Stimulated activated memory B cell treated with anti-CD40 and anti-IgM and Interleukin-4, amounts not matched to agents 10 μg/mL and 1 μg/mL and 100 μg/mL, for 72 hours (primary cell): ENCODE measurements at regions not wholly inside any gene's neighbourhood (a gene's known extent, or its start where the extent isn't known, plus 50 kb on each side); places are given as distances from the start of the nearest gene placed in this dataset.
"Not testable (repeated sequence)": the region's sequence is repeated elsewhere in the genome, so short reads cannot be mapped to it uniquely, and the experiment has no call there.

ENCODE experiments used
- ATAC-seq: fragments of 150-1000 bp; cut with Tn5 transposase; 2 replicates; pipeline ENCODE4 v1.10.0; 2021
- H3K27ac Mint-ChIP-seq: one replicate; pipeline ENCODE4 v1.8.0; 2022; ENCODE audit warnings: mild to moderate bottlenecking, mixed read lengths
- H3K27me3 Mint-ChIP-seq: one replicate; pipeline ENCODE4 v1.8.0; 2022; ENCODE audit warnings: mixed read lengths
- H3K36me3 Mint-ChIP-seq: one replicate; pipeline ENCODE4 v1.8.0; 2022; ENCODE audit warnings: mixed read lengths
- H3K4me1 Mint-ChIP-seq: one replicate; pipeline ENCODE4 v1.8.0; 2022; ENCODE audit warnings: mixed read lengths
- H3K4me3 Mint-ChIP-seq: one replicate; pipeline ENCODE4 v1.8.0; 2022; ENCODE audit warnings: mild to moderate bottlenecking, moderate library complexity, mixed read lengths
- H3K9me3 Mint-ChIP-seq: one replicate; pipeline ENCODE4 v1.8.0; 2022; ENCODE audit warnings: mixed read lengths

DNA sequence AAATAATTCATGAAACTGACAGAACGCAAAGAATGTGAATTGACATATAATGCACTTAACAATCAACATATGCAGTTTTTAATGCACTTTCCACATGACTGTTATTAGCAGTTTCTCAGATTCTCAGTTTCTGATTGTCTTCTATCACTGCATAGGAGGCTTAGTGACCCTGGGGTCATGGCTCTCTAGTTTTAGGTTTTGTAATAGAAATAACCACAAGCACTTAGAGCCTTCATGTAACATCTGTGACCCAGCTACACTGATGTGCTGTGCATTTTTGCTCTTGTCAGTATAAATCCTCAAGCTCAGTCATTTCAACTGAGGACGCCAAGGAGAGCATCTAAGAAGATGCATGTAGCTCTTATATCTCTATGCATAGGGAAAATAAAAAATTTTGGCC lies 163.1 kb upstream of the IZUMO3 start:
- Mint-ChIP-seq H3K27me3 (no peaks in the 10 kb centered on the region), H3K27ac (no peak overlapping the region), H3K4me1 (no peaks in the 10 kb centered on the region), H3K4me3 (no peak overlapping the region), H3K36me3 (no peaks in the 10 kb centered on the region), H3K9me3 (peaks cover 3% of the 10 kb centered on the region)
- ATAC-seq: no peak

GRCh38 chr9:24698881-24699518 lies 153.3 kb upstream of the IZUMO3 start:
- Mint-ChIP-seq H3K4me3 (peak overlapping the region; percentile 31), H3K27me3 (no peaks in the 10 kb centered on the region), H3K36me3 (no peaks in the 10 kb centered on the region), H3K9me3 (peaks cover 5% of the 10 kb centered on the region), H3K4me1 (peaks cover 8% of the 10 kb centered on the region), H3K27ac (no peak overlapping the region)
- no peak for ATAC-seq

GRCh38 chr9:24672336-24672735 lies 126.6 kb upstream of the IZUMO3 start:
- H3K9me3 Mint-ChIP-seq: peaks cover 5% of the 10 kb centered on the region
- H3K4me3 Mint-ChIP-seq: no peak overlapping the region
- no peaks in the 10 kb centered on the region for H3K4me1 Mint-ChIP-seq
- no peak for ATAC-seq
- no peak overlapping the region for H3K27ac Mint-ChIP-seq
- no peaks in the 10 kb centered on the region for H3K27me3 Mint-ChIP-seq
- no peaks in the 10 kb centered on the region for H3K36me3 Mint-ChIP-seq

DNA sequence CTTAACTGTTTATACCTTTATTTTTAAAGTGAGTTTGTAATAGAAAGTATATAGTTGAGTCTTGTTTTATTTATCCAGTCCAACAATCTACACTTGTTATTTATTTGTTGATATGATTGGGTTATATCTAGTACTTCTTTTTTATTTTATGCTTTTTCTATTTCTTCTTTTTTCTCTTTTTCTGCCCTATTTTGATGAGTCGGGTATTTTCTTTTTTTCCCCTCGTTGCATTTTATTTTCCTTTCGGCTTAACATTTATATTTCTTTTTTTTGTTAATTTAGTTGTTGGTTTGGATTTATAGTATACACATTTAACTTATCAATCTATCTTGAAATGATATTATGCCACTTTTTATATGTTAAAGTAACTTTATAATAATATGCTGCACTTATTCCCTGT lies 111.7 kb upstream of the IZUMO3 start:
- Mint-ChIP-seq H3K9me3 (peaks cover 10% of the 10 kb centered on the region), H3K36me3 (no peaks in the 10 kb centered on the region), H3K4me3 (no peak overlapping the region), H3K27ac (no peak overlapping the region), H3K4me1 (no peaks in the 10 kb centered on the region), H3K27me3 (no peaks in the 10 kb centered on the region)
- no peak for ATAC-seq

- no peaks in the 10 kb centered on the region for H3K4me1 Mint-ChIP-seq
- H3K4me3 Mint-ChIP-seq: no peak overlapping the region
- H3K36me3 Mint-ChIP-seq: no peaks in the 10 kb centered on the region
- ATAC-seq: no peak
- no peaks in the 10 kb centered on the region for H3K27me3 Mint-ChIP-seq
- H3K9me3 Mint-ChIP-seq: peaks cover 7% of the 10 kb centered on the region
- no peak overlapping the region for H3K27ac Mint-ChIP-seq
Measured at GRCh38 chr9:24652181-24652580, 106.5 kb upstream of the IZUMO3 start.

DNA sequence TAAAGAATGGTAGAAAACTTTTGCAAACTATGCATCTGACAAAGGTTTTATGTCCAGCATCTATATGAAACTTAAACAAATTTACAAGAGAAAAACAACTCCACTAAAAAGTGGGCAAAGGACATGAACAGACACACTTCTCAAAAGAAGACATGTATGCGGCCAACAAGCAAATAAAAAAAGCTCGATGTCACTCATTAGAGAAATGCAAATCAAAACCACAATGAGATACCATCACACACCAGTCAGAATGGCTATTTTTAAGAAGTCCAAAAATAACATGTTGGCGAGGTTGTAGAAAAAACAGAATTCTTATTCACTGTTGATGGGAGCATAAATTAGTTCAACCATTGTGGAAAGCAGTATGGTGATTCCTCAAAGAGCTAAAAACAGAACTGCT lies 83.1 kb upstream of the IZUMO3 start:
- not testable (repeated sequence) for ATAC-seq, H3K4me1 Mint-ChIP-seq, H3K27ac Mint-ChIP-seq, H3K4me3 Mint-ChIP-seq, H3K36me3 Mint-ChIP-seq, H3K27me3 Mint-ChIP-seq
- H3K9me3 Mint-ChIP-seq: peaks cover 14% of the 10 kb centered on the region

DNA sequence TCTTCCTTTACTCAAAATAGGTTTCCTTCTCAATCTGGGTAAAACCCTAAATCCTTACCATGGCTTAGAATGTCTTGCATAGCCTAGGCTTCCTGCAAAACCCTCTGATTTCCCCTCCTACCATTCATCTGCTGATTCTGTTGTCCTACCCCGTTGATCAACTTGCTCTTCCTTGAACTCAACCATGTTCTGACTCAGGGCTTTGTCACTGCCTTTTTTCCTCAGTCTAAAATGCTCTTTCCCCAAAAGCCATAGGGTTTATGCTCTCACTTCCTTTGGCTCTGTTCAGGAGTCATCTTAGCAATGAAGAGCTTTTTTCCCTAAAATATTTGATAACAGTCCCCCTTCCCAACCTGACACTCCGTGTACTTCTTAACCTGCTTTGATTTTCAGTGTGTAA lies 79.4 kb upstream of the IZUMO3 start:
- Mint-ChIP-seq H3K4me3 (no peak overlapping the region), H3K9me3 (peaks cover 8% of the 10 kb centered on the region), H3K27ac (no peak overlapping the region), H3K36me3 (no peaks in the 10 kb centered on the region), H3K4me1 (no peaks in the 10 kb centered on the region), H3K27me3 (no peaks in the 10 kb centered on the region)
- ATAC-seq: no peak

DNA sequence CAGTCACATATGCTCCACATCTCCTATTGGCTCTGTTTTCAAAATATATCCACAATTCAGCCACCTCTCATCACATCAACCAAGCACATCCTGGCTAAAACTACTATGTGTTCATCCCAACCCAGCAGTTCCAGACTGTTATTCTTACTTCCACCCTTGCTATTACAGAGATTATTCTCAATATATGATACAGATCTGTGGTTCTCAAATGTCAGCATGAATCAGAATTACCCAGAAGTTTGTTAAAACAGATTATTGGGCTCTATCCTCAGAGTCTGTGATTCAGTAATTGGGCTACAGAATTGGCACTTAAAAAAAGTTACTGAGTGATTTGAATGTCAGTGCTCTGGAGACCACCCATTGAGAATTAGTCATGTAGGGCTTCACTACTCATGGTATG lies 78.8 kb upstream of the IZUMO3 start:
- ATAC-seq: no peak
- Mint-ChIP-seq H3K4me3 (no peak overlapping the region), H3K4me1 (no peaks in the 10 kb centered on the region), H3K36me3 (no peaks in the 10 kb centered on the region), H3K27me3 (no peaks in the 10 kb centered on the region), H3K27ac (no peak overlapping the region), H3K9me3 (peaks cover 8% of the 10 kb centered on the region)

- peaks cover 8% of the 10 kb centered on the region for H3K9me3 Mint-ChIP-seq
- H3K4me1 Mint-ChIP-seq: no peaks in the 10 kb centered on the region
- no peak overlapping the region for H3K27ac Mint-ChIP-seq
- no peaks in the 10 kb centered on the region for H3K27me3 Mint-ChIP-seq
- no peaks in the 10 kb centered on the region for H3K36me3 Mint-ChIP-seq
- H3K4me3 Mint-ChIP-seq: no peak overlapping the region
- no peak for ATAC-seq
Measured at GRCh38 chr9:24620741-24621140, 75.0 kb upstream of the IZUMO3 start.

DNA sequence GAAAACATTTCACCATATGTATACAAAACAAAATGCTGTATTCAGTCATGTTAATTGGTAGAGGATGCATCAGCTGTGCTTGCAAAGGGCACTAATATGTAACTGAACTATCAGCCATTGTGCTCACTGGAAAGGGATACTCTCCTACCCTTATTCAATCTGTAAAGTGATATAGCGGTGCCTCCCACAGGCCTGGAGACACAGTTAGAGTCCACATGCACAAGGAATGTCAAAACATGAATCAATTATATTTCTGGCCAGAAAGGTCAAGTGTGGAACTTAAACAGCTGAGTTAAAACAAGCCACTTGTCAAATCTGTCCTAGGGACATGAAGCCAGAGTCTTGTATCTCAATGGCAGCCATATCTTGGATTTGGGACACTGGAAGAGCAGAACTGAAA lies 71.2 kb upstream of the IZUMO3 start:
- Mint-ChIP-seq H3K27ac (no peak overlapping the region), H3K9me3 (peaks cover 2% of the 10 kb centered on the region), H3K4me3 (no peak overlapping the region), H3K4me1 (no peaks in the 10 kb centered on the region), H3K36me3 (no peaks in the 10 kb centered on the region), H3K27me3 (no peaks in the 10 kb centered on the region)
- no peak for ATAC-seq

- H3K36me3 Mint-ChIP-seq: no peaks in the 10 kb centered on the region
- no peak overlapping the region for H3K4me3 Mint-ChIP-seq
- H3K9me3 Mint-ChIP-seq: peaks cover 2% of the 10 kb centered on the region
- no peak for ATAC-seq
- no peak overlapping the region for H3K27ac Mint-ChIP-seq
- H3K4me1 Mint-ChIP-seq: no peaks in the 10 kb centered on the region
- no peaks in the 10 kb centered on the region for H3K27me3 Mint-ChIP-seq
Measured at GRCh38 chr9:24614070-24614469, 68.4 kb upstream of the IZUMO3 start.

DNA sequence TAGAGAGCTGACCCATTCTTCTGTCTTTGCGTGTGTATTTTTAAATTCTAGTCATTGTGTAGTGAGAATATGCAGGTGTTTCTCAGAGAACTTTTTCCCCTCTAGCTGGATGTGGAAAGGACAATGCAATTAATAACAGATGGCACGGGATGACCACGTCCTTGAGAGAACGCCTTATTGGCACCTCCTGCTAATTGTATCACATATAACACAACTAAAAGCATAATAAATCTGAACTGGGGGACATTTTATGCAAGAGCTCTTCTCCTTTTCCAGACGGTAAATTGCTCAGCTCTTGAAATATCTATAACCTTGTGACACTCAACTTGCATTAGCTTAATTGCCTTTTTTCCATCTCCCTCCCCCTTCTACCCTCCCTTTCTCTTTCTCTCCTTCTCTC lies 62.9 kb upstream of the IZUMO3 start:
- Mint-ChIP-seq H3K4me1 (no peaks in the 10 kb centered on the region), H3K4me3 (no peak overlapping the region), H3K27ac (no peak overlapping the region), H3K27me3 (no peaks in the 10 kb centered on the region), H3K36me3 (no peaks in the 10 kb centered on the region), H3K9me3 (peaks cover 3% of the 10 kb centered on the region)
- no peak for ATAC-seq

DNA sequence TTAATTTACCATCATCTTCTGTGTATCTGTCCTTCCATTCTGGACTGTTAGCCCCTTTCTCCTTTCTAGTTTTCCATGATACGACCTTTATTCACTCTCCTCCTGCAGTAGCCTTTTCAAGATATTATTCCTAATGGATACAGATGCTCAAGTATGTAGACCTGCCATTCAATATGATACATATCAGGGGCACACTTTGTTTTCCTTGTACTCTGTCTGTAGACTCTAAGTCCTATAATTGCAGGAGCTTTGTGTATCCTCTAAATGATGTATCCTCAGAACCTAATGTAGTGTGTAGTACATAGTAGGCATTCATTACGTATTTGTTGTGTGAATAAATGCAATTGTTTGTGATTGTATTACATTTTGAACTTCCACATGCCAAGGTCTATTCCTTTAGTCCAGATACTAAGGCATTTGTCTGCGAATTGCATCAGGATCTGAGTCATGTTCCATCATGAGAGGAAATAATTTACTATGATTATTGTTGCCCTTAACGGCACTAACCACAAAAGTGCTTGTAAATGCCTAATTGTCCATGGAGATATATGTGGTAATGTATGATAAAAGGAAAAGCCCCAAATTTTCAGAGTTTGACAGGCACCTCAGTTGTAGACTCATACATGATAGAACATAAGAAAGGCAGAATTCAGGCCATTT lies 57.1 kb upstream of the IZUMO3 start:
- no peak for ATAC-seq

More for the DNA sequence above, 57.1 kb upstream of the IZUMO3 start:
- Mint-ChIP-seq H3K4me1 (no peaks in the 10 kb centered on the region), H3K36me3 (no peaks in the 10 kb centered on the region), H3K27me3 (no peaks in the 10 kb centered on the region), H3K9me3 (peaks cover 3% of the 10 kb centered on the region), H3K4me3 (no peak overlapping the region), H3K27ac (no peak overlapping the region)
